AG04450 (cell line): ENCODE measurements at regions not wholly inside any gene's neighbourhood (a gene's known extent, or its start where the extent isn't known, plus 50 kb on each side); places are given as distances from the start of the nearest gene placed in this dataset.

Experiments used
- CTCF ChIA-PET: fragments of 300-600, 350-600 bp; formaldehyde crosslinking; extraction: SDS; loops from one replicate; lab custom pipeline; 2022; ENCODE audit warnings: antibody characterized with exemption, inconsistent platforms; lab: Charles Lee
- POLR2A ChIA-PET: fragments of 350-600 bp; formaldehyde crosslinking; extraction: SDS; loops from one replicate; lab custom pipeline; 2021; ENCODE audit warnings: antibody characterized with exemption, inconsistent platforms; lab: Yijun Ruan, JAX
- DNase-seq: peaks from one replicate; pipeline ENCODE4 v3.0.0-alpha.2; 2011; ENCODE audit warnings: low read depth, low spot score
- H3K27ac ChIP-seq: one replicate; pipeline ENCODE4 v1.5.1; 2012; ENCODE audit warnings: low read depth, low read length, control low read depth
- H3K27me3 ChIP-seq: one replicate; pipeline ENCODE4 v1.6.0; 2012; ENCODE audit warnings: low read length; ENCODE audit not compliant: control insufficient read depth, insufficient read depth
- H3K4me3 ChIP-seq: 2 replicates; pipeline ENCODE4 v1.5.1; 2011; ENCODE audit warnings: mild to moderate bottlenecking, low read depth, low read length, control low read depth
- H3K9me3 ChIP-seq: 2 replicates; pipeline ENCODE4 v1.5.1; 2012; ENCODE audit warnings: low read length; ENCODE audit not compliant: control insufficient read depth, insufficient read depth
- TF ChIP-seq, protein P1 (sequence below): IDR thresholded peaks from 2 replicates; pipeline ENCODE4 v1.5.1; 2011; ENCODE audit warnings: low read depth, low read length, control low read depth, inconsistent platforms

DNA sequence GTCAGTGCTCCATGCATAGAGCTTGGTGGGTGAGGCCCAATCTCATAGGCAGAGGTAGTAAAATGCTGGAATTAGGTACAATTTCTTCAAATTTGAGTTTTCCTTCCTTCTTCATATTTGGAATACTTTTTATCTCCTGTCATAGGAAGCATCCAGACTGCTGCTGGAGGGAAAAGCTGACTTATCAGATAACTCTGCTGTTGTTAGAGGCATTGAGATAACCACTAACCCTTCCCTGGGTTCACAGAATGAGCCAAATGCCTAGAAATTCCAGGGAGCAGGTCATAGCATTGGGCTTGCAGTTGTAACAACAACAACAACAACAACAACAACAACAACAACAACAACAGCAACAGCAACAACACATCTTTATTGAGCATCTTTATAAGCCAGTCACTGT lies 332.7 kb downstream of the PDCD6IP start:
- no peak overlapping the region for H3K4me3 ChIP-seq
- H3K27me3 ChIP-seq = no peaks in the 10 kb centered on the region
- ChIA-PET POLR2A (no interaction called here), CTCF (no interaction called here)
- H3K9me3 ChIP-seq = no peaks in the 10 kb centered on the region
- TF ChIP-seq, protein P1, sequence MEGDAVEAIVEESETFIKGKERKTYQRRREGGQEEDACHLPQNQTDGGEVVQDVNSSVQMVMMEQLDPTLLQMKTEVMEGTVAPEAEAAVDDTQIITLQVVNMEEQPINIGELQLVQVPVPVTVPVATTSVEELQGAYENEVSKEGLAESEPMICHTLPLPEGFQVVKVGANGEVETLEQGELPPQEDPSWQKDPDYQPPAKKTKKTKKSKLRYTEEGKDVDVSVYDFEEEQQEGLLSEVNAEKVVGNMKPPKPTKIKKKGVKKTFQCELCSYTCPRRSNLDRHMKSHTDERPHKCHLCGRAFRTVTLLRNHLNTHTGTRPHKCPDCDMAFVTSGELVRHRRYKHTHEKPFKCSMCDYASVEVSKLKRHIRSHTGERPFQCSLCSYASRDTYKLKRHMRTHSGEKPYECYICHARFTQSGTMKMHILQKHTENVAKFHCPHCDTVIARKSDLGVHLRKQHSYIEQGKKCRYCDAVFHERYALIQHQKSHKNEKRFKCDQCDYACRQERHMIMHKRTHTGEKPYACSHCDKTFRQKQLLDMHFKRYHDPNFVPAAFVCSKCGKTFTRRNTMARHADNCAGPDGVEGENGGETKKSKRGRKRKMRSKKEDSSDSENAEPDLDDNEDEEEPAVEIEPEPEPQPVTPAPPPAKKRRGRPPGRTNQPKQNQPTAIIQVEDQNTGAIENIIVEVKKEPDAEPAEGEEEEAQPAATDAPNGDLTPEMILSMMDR = no peak
- no peak for DNase-seq
- no peak overlapping the region for H3K27ac ChIP-seq

DNA sequence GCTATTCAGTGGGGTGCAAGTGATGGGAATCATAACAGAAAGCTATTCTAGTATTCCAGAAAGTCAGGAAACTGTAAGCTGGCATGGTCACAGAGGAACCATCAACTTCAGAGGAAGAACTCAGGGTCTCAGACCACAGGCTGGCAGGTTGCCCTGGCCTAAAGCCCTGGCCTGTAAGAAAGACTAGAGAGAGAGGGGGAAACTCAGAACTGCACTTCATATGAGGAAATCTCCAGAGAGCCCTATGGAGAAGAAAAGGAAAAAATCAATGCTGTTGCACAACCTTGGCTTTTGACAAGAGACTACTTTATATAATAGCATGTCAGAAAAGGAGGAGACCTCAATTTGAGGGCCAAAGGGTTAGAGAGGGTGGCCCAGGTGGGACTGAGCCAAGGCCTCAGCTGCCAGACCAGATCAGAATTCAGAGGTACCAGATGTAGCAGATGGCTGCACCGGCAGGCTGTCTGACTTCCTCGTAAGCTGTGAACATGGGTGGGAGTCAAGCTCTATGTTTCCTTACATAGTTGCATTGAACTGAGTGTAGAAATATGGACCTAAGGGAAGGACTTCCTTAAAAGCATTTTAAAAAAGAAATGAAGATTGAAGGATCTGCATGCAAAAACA lies 333.8 kb downstream of the PDCD6IP start:
- ChIA-PET CTCF (no interaction called here), POLR2A (no interaction called here)
- Histone ChIP-seq H3K27me3 (no peaks in the 10 kb centered on the region), H3K9me3 (no peaks in the 10 kb centered on the region), H3K4me3 (no peak overlapping the region), H3K27ac (no peak overlapping the region)
- no peak for DNase-seq
- TF ChIP-seq, protein P1 = no peak

DNA sequence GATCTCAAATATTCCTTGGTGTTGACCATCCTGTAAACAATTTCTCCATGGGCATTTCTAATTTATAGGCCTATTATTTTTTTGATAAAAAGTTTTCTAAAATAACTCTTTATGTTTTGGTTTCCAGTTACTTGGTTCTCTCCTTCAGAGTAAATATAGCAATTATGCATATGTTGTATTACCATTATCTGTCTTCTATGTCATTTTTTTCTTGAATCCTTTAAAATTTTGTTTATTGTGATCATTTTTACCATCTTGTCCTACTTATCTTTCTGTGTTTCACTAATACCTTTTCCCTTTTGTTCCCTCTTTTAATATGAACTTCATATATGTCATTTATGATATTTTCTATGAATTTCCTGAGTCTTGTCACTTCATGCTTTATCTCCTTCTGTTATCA lies 341.1 kb downstream of the PDCD6IP start:
- Histone ChIP-seq H3K4me3 (no peak overlapping the region), H3K9me3 (no peaks in the 10 kb centered on the region), H3K27ac (no peak overlapping the region), H3K27me3 (no peaks in the 10 kb centered on the region)
- no peak for DNase-seq
- TF ChIP-seq, protein P1 = no peak
- CTCF ChIA-PET = no interaction called here
- POLR2A ChIA-PET = no interaction called here

DNA sequence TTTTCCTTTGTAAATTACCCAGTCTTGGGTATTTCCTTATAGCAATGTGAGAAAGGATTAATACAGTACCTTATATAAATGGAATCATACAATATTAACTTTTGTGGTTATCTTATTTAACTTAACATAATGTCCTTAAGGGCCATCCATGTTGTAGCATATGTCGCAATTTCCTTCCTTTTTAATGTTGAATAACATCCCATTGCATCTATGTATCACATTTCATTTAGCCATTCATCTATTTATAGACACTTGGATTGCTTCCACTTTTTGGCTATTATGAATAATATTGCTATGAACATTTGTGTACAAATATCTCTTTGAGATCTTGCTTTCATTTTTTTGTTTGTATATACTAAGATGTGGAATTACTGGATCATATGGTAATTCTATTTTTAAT lies 342.2 kb downstream of the PDCD6IP start:
- no peak overlapping the region for H3K27ac ChIP-seq
- POLR2A ChIA-PET = no interaction called here
- TF ChIP-seq, protein P1 = no peak
- CTCF ChIA-PET = no interaction called here
- no peak for DNase-seq
- H3K9me3 ChIP-seq = no peaks in the 10 kb centered on the region
- H3K27me3 ChIP-seq = no peaks in the 10 kb centered on the region
- H3K4me3 ChIP-seq = no peak overlapping the region

DNA sequence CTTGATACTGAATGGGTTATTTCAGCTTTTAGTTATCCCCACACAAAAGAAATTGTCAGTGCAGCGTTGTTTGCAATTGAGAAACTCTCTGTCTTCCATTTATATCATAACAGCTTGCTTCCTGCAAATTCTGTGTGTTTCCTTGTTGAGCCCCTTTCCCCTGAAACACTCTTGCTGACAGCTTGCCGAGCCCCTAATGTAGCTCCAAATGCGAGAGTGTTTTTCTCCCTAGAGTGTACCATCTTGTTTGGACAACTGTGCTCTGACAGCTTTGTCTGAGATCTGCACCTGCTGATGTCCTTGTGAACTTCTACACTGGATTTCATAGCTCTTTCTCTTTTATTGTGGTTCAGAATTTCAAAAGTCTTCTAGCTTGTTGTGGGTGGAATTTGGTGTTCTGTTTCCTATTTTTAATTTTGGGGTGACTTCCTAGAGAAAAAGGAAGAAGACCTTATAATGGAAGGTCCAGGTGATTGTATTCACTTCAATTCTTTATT lies 343.5 kb downstream of the PDCD6IP start:
- H3K27me3 ChIP-seq = no peaks in the 10 kb centered on the region
- CTCF ChIA-PET = no interaction called here
- TF ChIP-seq, protein P1 = no peak
- H3K27ac ChIP-seq = no peak overlapping the region
- H3K4me3 ChIP-seq = no peak overlapping the region
- no peak for DNase-seq
- POLR2A ChIA-PET = no interaction called here
- no peaks in the 10 kb centered on the region for H3K9me3 ChIP-seq
